ENCODE measurements at regions not wholly inside any gene's neighbourhood (a gene's known extent, or its start where the extent isn't known, plus 50 kb on each side); places are given as distances from the start of the nearest gene placed in this dataset.

GRCh38 chr19:31962561-31962996 is 382.8 kb upstream of the ZNF507 start (continued):
- TF ChIP-seq PAXIP1 (CRISPR knock-in tag; conservative IDR thresholded peaks at IDR 0.05) (peak; percentile 90), SKI (IDR thresholded peaks at IDR 0.05; ENCODE audit: partially characterized antibody) (no peak), ZNF441 (CRISPR knock-in tag; IDR thresholded peaks at IDR 0.05; ENCODE audit: borderline replicate concordance) (no peak), GPBP1L1 (CRISPR knock-in tag; IDR thresholded peaks at IDR 0.05) (no peak), GMEB1 (CRISPR knock-in tag; IDR thresholded peaks at IDR 0.05; ENCODE audit: borderline replicate concordance) (no peak), NR2F1 (CRISPR knock-in tag; IDR thresholded peaks at IDR 0.05) (no peak), ETV5 (CRISPR knock-in tag; IDR thresholded peaks at IDR 0.05; ENCODE audit: borderline replicate concordance) (peak; percentile 79), ZNF878 (CRISPR knock-in tag; IDR thresholded peaks at IDR 0.05) (no peak), LRRFIP1 (CRISPR knock-in tag; conservative IDR thresholded peaks at IDR 0.05) (no peak), RNF2 (conservative IDR thresholded peaks at IDR 0.05; ENCODE audit: low read depth) (no peak), MEF2D (CRISPR knock-in tag; IDR thresholded peaks at IDR 0.05) (no peak), FOSL2 (CRISPR knock-in tag; IDR thresholded peaks at IDR 0.05) (0 out of 2 replicates have a peak, but pooled peaks have one; percentile 8), ZBTB4 (CRISPR knock-in tag; IDR thresholded peaks at IDR 0.05; ENCODE audit: borderline replicate concordance) (no peak), IRX3 (CRISPR knock-in tag; IDR thresholded peaks at IDR 0.05; ENCODE audit: borderline replicate concordance, low read depth) (no peak), HMG20A (CRISPR knock-in tag; IDR thresholded peaks at IDR 0.05; ENCODE audit: borderline replicate concordance) (0 out of 2 replicates have a peak, but pooled peaks have one; percentile 39)
- TF ChIP-seq, protein P1, sequence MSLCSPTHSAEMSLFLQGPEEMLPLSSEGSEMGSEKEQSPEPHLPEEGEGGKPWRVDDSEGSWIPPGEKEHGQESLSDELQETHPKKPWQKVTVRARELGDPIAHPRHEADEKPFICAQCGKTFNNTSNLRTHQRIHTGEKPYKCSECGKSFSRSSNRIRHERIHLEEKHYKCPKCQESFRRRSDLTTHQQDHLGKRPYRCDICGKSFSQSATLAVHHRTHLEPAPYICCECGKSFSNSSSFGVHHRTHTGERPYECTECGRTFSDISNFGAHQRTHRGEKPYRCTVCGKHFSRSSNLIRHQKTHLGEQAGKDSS (CRISPR knock-in tag; IDR thresholded peaks at IDR 0.05; ENCODE audit: borderline replicate concordance, low read depth) = no peak

All from HepG2 (cell line).